22Rv1 (cell line): ENCODE measurements at regions not wholly inside any gene's neighbourhood (a gene's known extent, or its start where the extent isn't known, plus 50 kb on each side); places are given as distances from the start of the nearest gene placed in this dataset.

Experiments
- ZFX ChIP-seq: fragments of 450-650 bp; IDR thresholded peaks from 2 replicates; pipeline ENCODE4 v1.6.1; 2017; ENCODE audit warnings: antibody characterized with exemption, borderline replicate concordance
- TF ChIP-seq, protein P1 (sequence below): fragments of 450-650 bp; IDR thresholded peaks from 2 replicates; pipeline ENCODE4 v1.5.1; 2017; ENCODE audit warnings: mild to moderate bottlenecking

DNA sequence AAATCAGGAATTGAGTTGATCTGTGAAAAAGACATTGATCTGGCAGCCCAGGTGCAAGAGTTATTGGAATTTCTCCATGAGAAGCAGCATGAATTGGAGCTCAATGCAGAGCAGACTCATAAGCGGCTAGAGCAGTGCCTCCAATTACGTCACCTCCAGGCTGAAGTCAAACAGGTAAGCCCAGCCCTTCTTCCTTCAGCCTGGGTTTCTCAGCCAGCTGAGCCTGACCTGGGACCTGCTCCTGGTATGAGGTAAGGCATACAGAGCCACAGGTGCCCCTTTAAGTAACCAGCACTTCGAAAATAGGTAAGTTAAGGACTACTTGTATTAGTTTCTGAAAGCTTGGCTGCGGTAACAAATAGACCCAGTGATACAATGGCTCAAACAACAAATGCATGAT, 307.4 kb upstream of the UMPS start:
- TF ChIP-seq, protein P1, sequence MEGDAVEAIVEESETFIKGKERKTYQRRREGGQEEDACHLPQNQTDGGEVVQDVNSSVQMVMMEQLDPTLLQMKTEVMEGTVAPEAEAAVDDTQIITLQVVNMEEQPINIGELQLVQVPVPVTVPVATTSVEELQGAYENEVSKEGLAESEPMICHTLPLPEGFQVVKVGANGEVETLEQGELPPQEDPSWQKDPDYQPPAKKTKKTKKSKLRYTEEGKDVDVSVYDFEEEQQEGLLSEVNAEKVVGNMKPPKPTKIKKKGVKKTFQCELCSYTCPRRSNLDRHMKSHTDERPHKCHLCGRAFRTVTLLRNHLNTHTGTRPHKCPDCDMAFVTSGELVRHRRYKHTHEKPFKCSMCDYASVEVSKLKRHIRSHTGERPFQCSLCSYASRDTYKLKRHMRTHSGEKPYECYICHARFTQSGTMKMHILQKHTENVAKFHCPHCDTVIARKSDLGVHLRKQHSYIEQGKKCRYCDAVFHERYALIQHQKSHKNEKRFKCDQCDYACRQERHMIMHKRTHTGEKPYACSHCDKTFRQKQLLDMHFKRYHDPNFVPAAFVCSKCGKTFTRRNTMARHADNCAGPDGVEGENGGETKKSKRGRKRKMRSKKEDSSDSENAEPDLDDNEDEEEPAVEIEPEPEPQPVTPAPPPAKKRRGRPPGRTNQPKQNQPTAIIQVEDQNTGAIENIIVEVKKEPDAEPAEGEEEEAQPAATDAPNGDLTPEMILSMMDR = no peak
- no peak for TF ChIP-seq ZFX
